OCI-LY7 (cell line): ENCODE measurements at regions not wholly inside any gene's neighbourhood (a gene's known extent, or its start where the extent isn't known, plus 50 kb on each side); places are given as distances from the start of the nearest gene placed in this dataset.

Experiments used
- BruUV-seq: library from RNA; stranded (reverse); fragments of 400-500 nt; replicated peaks from 2 replicates; lab custom pipeline; 2021; lab: Mats Ljungman, UMichigan
- CTCF ChIA-PET: fragments of 300-600 bp; sonication (Branson Sonifier 250); formaldehyde crosslinking; loops from one replicate; lab custom pipeline; 2022; ENCODE audit warnings: antibody characterized with exemption; ENCODE audit not compliant: unreplicated experiment; lab: Charles Lee
- POLR2A ChIA-PET: fragments of 300-600 bp; sonication (Branson Sonifier 250); formaldehyde crosslinking; loops from one replicate; lab custom pipeline; 2022; ENCODE audit warnings: antibody characterized with exemption; lab: Charles Lee
- DNase-seq: peaks from one replicate; pipeline ENCODE4 v3.0.0-alpha.2; 2015; ENCODE audit warnings: low spot score
- H2AFZ ChIP-seq: fragments of 200-600 bp; sonication (generic), shearing (Covaris generic); 2 replicates; pipeline ENCODE4 v1.6.1; 2014; ENCODE audit warnings: mild to moderate bottlenecking, antibody characterized with exemption, low read length, moderate library complexity
- H3K27ac ChIP-seq: fragments of 200-600 bp; sonication (generic); 2 replicates; pipeline ENCODE4 v1.5.1; 2014; ENCODE audit warnings: mixed run types, low read depth, mild to moderate bottlenecking, moderate library complexity, low read length, inconsistent platforms; ENCODE audit not compliant: poor library complexity, severe bottlenecking
- H3K36me3 ChIP-seq: fragments of 200-600 bp; sonication (generic); 2 replicates; pipeline ENCODE4 v1.6.1; 2014; ENCODE audit warnings: mild to moderate bottlenecking, antibody characterized with exemption, low read length, moderate library complexity, mixed read lengths; ENCODE audit not compliant: insufficient read depth
- H3K4me1 ChIP-seq: fragments of 200-600 bp; sonication (generic); 2 replicates; pipeline ENCODE4 v1.5.1; 2014; ENCODE audit warnings: mild to moderate bottlenecking, low read length; ENCODE audit not compliant: insufficient read depth, poor library complexity, severe bottlenecking
- H3K4me2 ChIP-seq: fragments of 200-600 bp; sonication (generic); 2 replicates; pipeline ENCODE4 v1.6.1; 2014; ENCODE audit warnings: mild to moderate bottlenecking, low read length
- H3K4me3 ChIP-seq: fragments of 200-600 bp; sonication (generic); 2 replicates; pipeline ENCODE4 v1.5.1; 2014; ENCODE audit warnings: mild to moderate bottlenecking, low read depth, low read length; ENCODE audit not compliant: poor library complexity, severe bottlenecking
- H3K79me2 ChIP-seq: fragments of 200-600 bp; sonication (generic); 2 replicates; pipeline ENCODE4 v1.6.1; 2016; ENCODE audit warnings: low read depth, mild to moderate bottlenecking, low read length, moderate library complexity, mixed read lengths; ENCODE audit not compliant: insufficient read depth
- H3K9me2 ChIP-seq: fragments of 200-600 bp; sonication (generic); 2 replicates; pipeline ENCODE4 v1.6.1; 2016; ENCODE audit warnings: mild to moderate bottlenecking, low read length, mixed read lengths; ENCODE audit not compliant: insufficient read depth
- H3K9me3 ChIP-seq: fragments of 200-600 bp; sonication (generic); 2 replicates; pipeline ENCODE4 v1.6.1; 2014; ENCODE audit warnings: mild to moderate bottlenecking, mixed run types, low read length, mixed read lengths
- H4K20me1 ChIP-seq: fragments of 200-600 bp; sonication (generic); 2 replicates; pipeline ENCODE4 v1.6.1; 2014; ENCODE audit warnings: mild to moderate bottlenecking, antibody characterized with exemption, low read length, moderate library complexity, mixed read lengths; ENCODE audit not compliant: insufficient read depth
- CTCF ChIP-seq: fragments of 200-600 bp; sonication (generic); conservative IDR thresholded peaks from 2 replicates; pipeline ENCODE4 v1.5.1; 2014; ENCODE audit warnings: mild to moderate bottlenecking, antibody characterized with exemption, low read length, moderate library complexity, mixed read lengths
- EZH2phosphoT487 ChIP-seq: fragments of 200-600 bp; sonication (generic); IDR thresholded peaks from 2 replicates; pipeline ENCODE4 v1.6.1; 2018; ENCODE audit warnings: low read depth, borderline replicate concordance, mild to moderate bottlenecking, mixed run types, antibody characterized with exemption, low read length, moderate library complexity, mixed read lengths
- intact Hi-C: fragments of 100-400 bp; cut with micrococcal nuclease; formaldehyde crosslinking; loops from one replicate; pipeline ENCODE4 v1.10.0; 2022; ENCODE audit not compliant: unreplicated experiment

- no TSS peak for BruUV-seq
Measured at GRCh38 chr22:33202455-33202854, 144.3 kb upstream of the SYN3 start.

GRCh38 chr22:33194529-33195077, 136.4 kb upstream of the SYN3 start:
- H3K9me3 ChIP-seq = peaks cover 13% of the 10 kb centered on the region
- peaks cover 67% of the 10 kb centered on the region for H3K4me1 ChIP-seq
- BruUV-seq = no TSS peak
- DNase-seq = no peak
- H3K4me3 ChIP-seq = no peak overlapping the region
- no peaks in the 10 kb centered on the region for H4K20me1 ChIP-seq
- H2AFZ ChIP-seq = peak overlapping the region; percentile 47; the same call in 1 of the 2 replicates
- no peaks in the 10 kb centered on the region for H3K9me2 ChIP-seq
- intact Hi-C loops = no loop called here
- peaks cover 9% of the 10 kb centered on the region for H3K36me3 ChIP-seq
- POLR2A ChIA-PET = no interaction called here
- H3K79me2 ChIP-seq = no peaks in the 10 kb centered on the region
- TF ChIP-seq CTCF (no peak), EZH2phosphoT487 (no peak)
- H3K4me2 ChIP-seq = no peak overlapping the region
- CTCF ChIA-PET = no interaction called here
- H3K27ac ChIP-seq = peak overlapping the region; percentile 20

More at GRCh38 chr22:33202455-33202854, 144.3 kb upstream of the SYN3 start:
- no peaks in the 10 kb centered on the region for H3K79me2 ChIP-seq
- CTCF ChIA-PET = interaction anchor here (0.6 to 3.8 kb wide), 9 partner anchors 70 to 207 kb away, joined by 3 to 39 read pairs (median 3); partner anchors contain the start of gene SYN3
- TF ChIP-seq EZH2phosphoT487 (no peak), CTCF (no peak)
- no peak overlapping the region for H2AFZ ChIP-seq
- H4K20me1 ChIP-seq = no peaks in the 10 kb centered on the region
- DNase-seq = peak; percentile 29
- H3K9me3 ChIP-seq = peaks cover 10% of the 10 kb centered on the region
- POLR2A ChIA-PET = interaction anchor here (0.6 to 2.8 kb wide), 8 partner anchors 10 to 370 kb away, joined by 3 to 10 read pairs (median 5); no protein-coding TSS in a partner anchor
- peak overlapping the region; percentile 1; the same call in 1 of the 2 replicates for H3K4me2 ChIP-seq
- no peak overlapping the region for H3K27ac ChIP-seq
- H3K9me2 ChIP-seq = no peaks in the 10 kb centered on the region
- H3K4me3 ChIP-seq = no peak overlapping the region
- peaks cover 4% of the 10 kb centered on the region; the same call in 1 of the 2 replicates for H3K36me3 ChIP-seq
- H3K4me1 ChIP-seq = peaks cover 46% of the 10 kb centered on the region
- intact Hi-C loops = loop anchor here (10.0 kb wide), 2 partner anchors 372 to 678 kb away; no protein-coding TSS in a partner anchor

- Histone ChIP-seq H4K20me1 (no peaks in the 10 kb centered on the region), H3K4me3 (peak overlapping the region; percentile 49), H3K36me3 (peaks cover 5% of the 10 kb centered on the region), H3K4me2 (peak overlapping the region; percentile 74), H3K9me3 (peaks cover 3% of the 10 kb centered on the region; the same call in 1 of the 2 replicates), H3K9me2 (no peaks in the 10 kb centered on the region), H3K4me1 (peaks cover 70% of the 10 kb centered on the region), H3K27ac (peak overlapping the region; percentile 98), H3K79me2 (no peaks in the 10 kb centered on the region), H2AFZ (peak overlapping the region; percentile 29; the same call in 1 of the 2 replicates)
- POLR2A ChIA-PET = interaction anchor here (0.8 to 1.5 kb wide), 2 partner anchors 11 to 28 kb away, joined by 4 to 6 read pairs; no protein-coding TSS in a partner anchor
- CTCF ChIA-PET = no interaction called here
- DNase-seq = peak; percentile 96
- intact Hi-C loops = loop anchor here (1.0 kb wide), 2 partner anchors 79 to 80 kb away; no protein-coding TSS in a partner anchor
- BruUV-seq = no TSS peak
- TF ChIP-seq EZH2phosphoT487 = no peak
- no peak for TF ChIP-seq CTCF
Measured at GRCh38 chr22:33192156-33192555, 134.0 kb upstream of the SYN3 start.
